ENCODE measurements at regions not wholly inside any gene's neighbourhood (a gene's known extent, or its start where the extent isn't known, plus 50 kb on each side); places are given as distances from the start of the nearest gene placed in this dataset.
A peak's percentile ranks its signal among the peaks of the same experiment; 100 is the strongest.

- ATAC-seq (peak; percentile 71), DNase-seq (ENCODE audit: low spot score) (peak; percentile 18)
- CTCF ChIA-PET = interaction anchor here (0.9 to 1.2 kb wide), 2 partner anchors 11 to 66 kb away, joined by 3 read pairs; partner anchors contain the start of gene NEDD9
- Mint-ChIP-seq H3K27ac (no peak overlapping the region), H3K4me3 (no peak overlapping the region), H3K27me3 (ENCODE audit: low read depth) (no peaks in the 10 kb centered on the region; the same call in 1 of the 2 replicates), H3K9me3 (peaks cover 31% of the 10 kb centered on the region), H3K36me3 (peaks cover 20% of the 10 kb centered on the region), H3K4me1 (peaks cover 13% of the 10 kb centered on the region)
- POLR2A ChIA-PET = no interaction called here
- no peak for TF ChIP-seq GTF2I (CRISPR knock-in tag; conservative IDR thresholded peaks at IDR 0.05)
- peak; percentile 80 for TF ChIP-seq GABPB1 (CRISPR knock-in tag; IDR thresholded peaks at IDR 0.05)
- TF ChIP-seq ZNF416 (CRISPR knock-in tag; IDR thresholded peaks at IDR 0.05) = 0 out of 2 replicates have a peak, but pooled peaks have one; percentile 64
- TF ChIP-seq ATF6 (CRISPR knock-in tag; IDR thresholded peaks at IDR 0.05) = no peak
- no peak for TF ChIP-seq IRF2 (CRISPR knock-in tag; IDR thresholded peaks at IDR 0.05; ENCODE audit: borderline replicate concordance, low read depth)
- TF ChIP-seq ZNF121 (CRISPR knock-in tag; IDR thresholded peaks at IDR 0.05) = no peak
These were observed 66.4 kb upstream of the NEDD9 start for GRCh38 chr6:11298651-11299420.

GRCh38 chr6:11297376-11297729 is 64.9 kb upstream of the NEDD9 start:
- ATAC-seq = no peak
- no peak for TF ChIP-seq ZMAT4 (CRISPR knock-in tag; IDR thresholded peaks at IDR 0.05)
- no peak for TF ChIP-seq IRF1 (CRISPR knock-in tag; IDR thresholded peaks at IDR 0.05)
- TF ChIP-seq PREB (CRISPR knock-in tag; IDR thresholded peaks at IDR 0.05; ENCODE audit: borderline replicate concordance) = no peak
- TF ChIP-seq E2F4 (CRISPR knock-in tag; IDR thresholded peaks at IDR 0.05; ENCODE audit: borderline replicate concordance, low read depth) = no peak
- no peak for TF ChIP-seq MAX (CRISPR knock-in tag; IDR thresholded peaks at IDR 0.05)
- no peak for TF ChIP-seq FOXJ3 (CRISPR knock-in tag; IDR thresholded peaks at IDR 0.05; ENCODE audit: borderline replicate concordance)
- no peak for TF ChIP-seq NR2C2 (CRISPR knock-in tag; IDR thresholded peaks at IDR 0.05)
- TF ChIP-seq ATF6 (CRISPR knock-in tag; IDR thresholded peaks at IDR 0.05) = no peak
- no peak for TF ChIP-seq ELF4 (CRISPR knock-in tag; IDR thresholded peaks at IDR 0.05; ENCODE audit: low read depth)
- no peak for TF ChIP-seq RORB (CRISPR knock-in tag; IDR thresholded peaks at IDR 0.05)
- no peak for TF ChIP-seq AR (CRISPR knock-in tag; IDR thresholded peaks at IDR 0.05)
- no peak for TF ChIP-seq ATF3 (CRISPR knock-in tag; conservative IDR thresholded peaks at IDR 0.05)
- TF ChIP-seq E2F1 (CRISPR knock-in tag; IDR thresholded peaks at IDR 0.05) = no peak
- no peak for TF ChIP-seq ERG (CRISPR knock-in tag; IDR thresholded peaks at IDR 0.05)

More at GRCh38 chr6:11297376-11297729, 64.9 kb upstream of the NEDD9 start:
- Mint-ChIP-seq H3K4me1 (peaks cover 13% of the 10 kb centered on the region), H3K9me3 (peaks cover 31% of the 10 kb centered on the region), H3K4me3 (no peak overlapping the region), H3K27me3 (ENCODE audit: low read depth) (no peaks in the 10 kb centered on the region; the same call in 1 of the 2 replicates), H3K27ac (no peak overlapping the region), H3K36me3 (peaks cover 20% of the 10 kb centered on the region)
- DNase-seq (ENCODE audit: low spot score) = no peak
- ChIA-PET CTCF (interaction anchor here (1.1 kb wide), 1 partner anchor 125 kb away, joined by 4 read pairs; no protein-coding TSS in a partner anchor), POLR2A (no interaction called here)

Data from WTC11 (cell line).